Effector memory CD4-positive, alpha-beta T cell (primary cell): ENCODE measurements at regions not wholly inside any gene's neighbourhood (a gene's known extent, or its start where the extent isn't known, plus 50 kb on each side); places are given as distances from the start of the nearest gene placed in this dataset.
"Not testable (repeated sequence)": the region's sequence is repeated elsewhere in the genome, so short reads cannot be mapped to it uniquely, and the experiment has no call there.

Source experiments
- DNase-seq, 3 donors: peaks; one replicate each; pipeline ENCODE4 v3.0.0-alpha.2; 2020
- H3K27ac ChIP-seq: 2 replicates; pipeline ENCODE4 v1.7.0; 2013; ENCODE audit warnings: mild to moderate bottlenecking, low read length, moderate library complexity; ENCODE audit not compliant: insufficient read depth, poor library complexity, severe bottlenecking
- H3K27me3 ChIP-seq: replicated peaks from 2 replicates; pipeline ENCODE4 v1.7.0; 2013; ENCODE audit warnings: mild to moderate bottlenecking, low read length; ENCODE audit not compliant: insufficient read depth, control insufficient read depth, poor library complexity, severe bottlenecking
- H3K36me3 ChIP-seq: 2 replicates; pipeline ENCODE4 v1.7.0; 2013; ENCODE audit warnings: mild to moderate bottlenecking, low read length, moderate library complexity; ENCODE audit not compliant: control insufficient read depth, insufficient read depth
- H3K4me1 ChIP-seq: 2 replicates; pipeline ENCODE4 v1.7.0; 2013; ENCODE audit warnings: low read length, mild to moderate bottlenecking; ENCODE audit not compliant: control insufficient read depth, insufficient read depth, poor library complexity, severe bottlenecking
- H3K4me3 ChIP-seq: 2 replicates; pipeline ENCODE4 v1.7.0; 2013; ENCODE audit warnings: low read length, low read depth, mild to moderate bottlenecking; ENCODE audit not compliant: insufficient read depth, poor library complexity, severe bottlenecking
- H3K9me3 ChIP-seq: 2 replicates; pipeline ENCODE4 v1.7.0; 2013; ENCODE audit warnings: mild to moderate bottlenecking, low read length, moderate library complexity; ENCODE audit not compliant: control insufficient read depth

GRCh38 chr2:111505267-111505666 is 378.7 kb downstream of the ANAPC1 start:
- not testable (repeated sequence) for H3K36me3 ChIP-seq, H3K27ac ChIP-seq, DNase-seq, H3K4me1 ChIP-seq, H3K4me3 ChIP-seq, H3K27me3 ChIP-seq, H3K9me3 ChIP-seq

GRCh38 chr2:111506936-111507335 is 377.1 kb downstream of the ANAPC1 start:
- H3K27ac ChIP-seq, H3K4me1 ChIP-seq, H3K36me3 ChIP-seq, H3K27me3 ChIP-seq, H3K9me3 ChIP-seq, DNase-seq, H3K4me3 ChIP-seq: not testable (repeated sequence)

- H3K36me3 ChIP-seq, H3K27me3 ChIP-seq, H3K27ac ChIP-seq, DNase-seq, H3K9me3 ChIP-seq, H3K4me1 ChIP-seq, H3K4me3 ChIP-seq: not testable (repeated sequence)
These were observed 374.6 kb downstream of the ANAPC1 start for GRCh38 chr2:111509225-111509869.

- H3K9me3 ChIP-seq, DNase-seq, H3K36me3 ChIP-seq, H3K27me3 ChIP-seq, H3K4me1 ChIP-seq, H3K27ac ChIP-seq, H3K4me3 ChIP-seq: not testable (repeated sequence)
These were observed 373.6 kb downstream of the ANAPC1 start for GRCh38 chr2:111510384-111510783.

- H3K9me3 ChIP-seq, H3K36me3 ChIP-seq, H3K27ac ChIP-seq, DNase-seq, H3K4me3 ChIP-seq, H3K27me3 ChIP-seq, H3K4me1 ChIP-seq: not testable (repeated sequence)
These were observed 372.9 kb downstream of the ANAPC1 start for GRCh38 chr2:111511062-111511461.

- not testable (repeated sequence) for H3K4me3 ChIP-seq, H3K9me3 ChIP-seq, H3K36me3 ChIP-seq, DNase-seq, H3K4me1 ChIP-seq, H3K27ac ChIP-seq, H3K27me3 ChIP-seq
These were observed 371.6 kb downstream of the ANAPC1 start for GRCh38 chr2:111512378-111512777.

GRCh38 chr2:111514138-111514537 is 369.9 kb downstream of the ANAPC1 start:
- not testable (repeated sequence) for H3K27me3 ChIP-seq, H3K9me3 ChIP-seq, DNase-seq, H3K4me1 ChIP-seq, H3K27ac ChIP-seq, H3K4me3 ChIP-seq, H3K36me3 ChIP-seq

DNA sequence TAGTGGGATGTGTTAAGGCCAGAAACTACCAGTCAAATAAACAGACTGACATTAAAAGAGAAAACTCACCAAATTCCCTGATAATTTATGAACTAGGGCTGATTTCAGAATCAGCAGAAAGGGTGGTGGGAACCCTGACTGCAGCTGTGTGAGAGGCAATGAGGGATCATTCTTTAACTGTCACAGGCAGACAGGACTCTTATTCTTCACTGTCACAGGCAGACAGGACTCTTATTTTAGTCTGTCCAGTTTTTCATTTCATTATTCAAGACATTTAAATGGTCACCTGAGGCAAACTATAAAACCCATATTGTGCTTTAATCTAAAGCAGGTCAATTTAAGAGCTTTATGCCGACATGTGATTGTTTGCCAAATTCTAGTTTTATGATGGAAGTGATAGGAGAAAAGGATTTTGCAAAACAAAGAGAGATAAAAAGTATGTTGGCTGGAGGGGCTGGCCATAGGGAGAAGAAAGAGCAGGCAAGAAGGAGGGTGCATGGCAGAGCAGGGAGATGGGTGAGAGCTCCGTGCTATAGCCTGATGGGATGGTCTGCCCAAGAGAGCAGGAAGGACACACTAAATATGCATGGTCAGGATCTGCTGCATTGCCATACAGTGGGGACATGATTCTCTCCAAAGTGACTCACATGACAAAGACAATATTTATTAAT is 366.8 kb downstream of the ANAPC1 start:
- H3K4me1 ChIP-seq, H3K9me3 ChIP-seq: not testable (repeated sequence)

DNA sequence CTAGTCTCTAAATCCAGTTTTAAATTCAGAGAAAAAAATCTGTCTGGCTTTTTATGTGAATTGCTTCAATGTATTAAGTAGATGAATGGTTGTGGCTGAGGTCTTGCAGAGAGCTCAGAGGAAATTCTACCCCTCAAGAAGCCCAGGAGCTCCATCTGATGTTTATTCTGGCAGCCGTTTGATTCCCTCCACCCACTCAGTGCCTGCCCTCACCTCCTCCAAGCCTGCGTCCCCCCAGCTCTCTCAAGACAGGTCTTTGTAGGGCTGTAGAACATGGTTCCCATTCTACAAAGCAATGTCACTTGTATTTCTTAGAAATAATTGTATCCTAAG is 366.3 kb downstream of the ANAPC1 start:
- not testable (repeated sequence) for H3K27ac ChIP-seq, H3K27me3 ChIP-seq, H3K4me3 ChIP-seq, H3K36me3 ChIP-seq, H3K4me1 ChIP-seq, DNase-seq, H3K9me3 ChIP-seq

More for the DNA sequence above, 366.8 kb downstream of the ANAPC1 start:
- not testable (repeated sequence) for H3K27ac ChIP-seq, DNase-seq, H3K36me3 ChIP-seq, H3K27me3 ChIP-seq, H3K4me3 ChIP-seq

- no peaks in the 10 kb centered on the region for H3K27me3 ChIP-seq
- no peak overlapping the region for H3K4me3 ChIP-seq
- H3K4me1 ChIP-seq: no peaks in the 10 kb centered on the region
- H3K36me3 ChIP-seq: no peaks in the 10 kb centered on the region
- no peak for DNase-seq
- H3K9me3 ChIP-seq: no peaks in the 10 kb centered on the region
- no peak overlapping the region for H3K27ac ChIP-seq
These were observed 364.9 kb downstream of the ANAPC1 start for GRCh38 chr2:111519071-111519470.
